RWPE2 (cell line): ENCODE measurements at regions not wholly inside any gene's neighbourhood (a gene's known extent, or its start where the extent isn't known, plus 50 kb on each side); places are given as distances from the start of the nearest gene placed in this dataset.

Experiments
- ATAC-seq: fragments of 200-7000 bp; cut with Tn5 transposase; 3 replicates; pipeline ENCODE4 v1.9.1; 2021; ENCODE audit warnings: low read depth
- DNase-seq: peaks from one replicate; pipeline ENCODE4 v3.0.0-alpha.2; 2020; ENCODE audit warnings: low spot score
- H3K27ac ChIP-seq: fragments of 450-650 bp; 2 replicates; pipeline ENCODE4 v1.5.1; 2017; ENCODE audit warnings: mild to moderate bottlenecking; ENCODE audit not compliant: poor library complexity, severe bottlenecking
- H3K27me3 ChIP-seq: fragments of 250-450 bp; sonication (Bioruptor Pico); 2 replicates; pipeline ENCODE4 v1.5.1; 2021; ENCODE audit warnings: mild to moderate bottlenecking, moderate library complexity; ENCODE audit not compliant: insufficient read depth, poor library complexity, severe bottlenecking
- H3K36me3 ChIP-seq: fragments of 250-450 bp; sonication (Bioruptor Pico); 2 replicates; pipeline ENCODE4 v1.5.1; 2020; ENCODE audit warnings: low read depth, mild to moderate bottlenecking, moderate library complexity
- H3K4me1 ChIP-seq: fragments of 250-450 bp; sonication (Bioruptor Pico); 2 replicates; pipeline ENCODE4 v1.5.1; 2021; ENCODE audit warnings: mild to moderate bottlenecking, moderate library complexity; ENCODE audit not compliant: insufficient read depth, poor library complexity, severe bottlenecking
- H3K4me3 ChIP-seq: fragments of 250-450 bp; sonication (Bioruptor Pico); 2 replicates; pipeline ENCODE4 v1.5.1; 2021; ENCODE audit warnings: mild to moderate bottlenecking, moderate library complexity; ENCODE audit not compliant: severe bottlenecking
- H3K9me3 ChIP-seq: fragments of 250-450 bp; sonication (Bioruptor Pico); 2 replicates; pipeline ENCODE4 v1.5.1; 2021; ENCODE audit warnings: mild to moderate bottlenecking, moderate library complexity; ENCODE audit not compliant: severe bottlenecking
- TF ChIP-seq, protein P1 (sequence below): fragments of 450-650 bp; IDR thresholded peaks from one replicate; pipeline ENCODE4 v1.5.1; 2017; ENCODE audit warnings: mild to moderate bottlenecking, moderate library complexity; ENCODE audit not compliant: poor library complexity, severe bottlenecking

DNA sequence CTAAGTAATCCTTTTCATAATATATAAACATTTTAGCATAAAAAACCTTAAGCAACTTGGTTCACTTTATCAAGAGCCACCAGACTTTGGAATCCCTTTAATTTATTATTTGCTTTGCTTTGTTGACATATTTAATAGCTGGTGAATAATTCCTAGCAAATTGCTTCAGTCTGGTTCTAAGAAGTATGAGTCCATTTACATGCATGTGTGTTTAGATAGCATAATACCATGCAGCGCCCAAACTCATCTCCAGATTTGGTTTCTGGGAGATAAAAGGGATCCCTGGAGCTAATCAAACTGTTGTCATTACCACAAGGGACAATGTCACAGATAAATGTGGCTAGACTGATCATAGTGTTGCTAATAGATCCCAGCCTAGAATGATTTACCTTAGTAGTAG is 111.8 kb downstream of the TMEM144 start:
- TF ChIP-seq, protein P1, sequence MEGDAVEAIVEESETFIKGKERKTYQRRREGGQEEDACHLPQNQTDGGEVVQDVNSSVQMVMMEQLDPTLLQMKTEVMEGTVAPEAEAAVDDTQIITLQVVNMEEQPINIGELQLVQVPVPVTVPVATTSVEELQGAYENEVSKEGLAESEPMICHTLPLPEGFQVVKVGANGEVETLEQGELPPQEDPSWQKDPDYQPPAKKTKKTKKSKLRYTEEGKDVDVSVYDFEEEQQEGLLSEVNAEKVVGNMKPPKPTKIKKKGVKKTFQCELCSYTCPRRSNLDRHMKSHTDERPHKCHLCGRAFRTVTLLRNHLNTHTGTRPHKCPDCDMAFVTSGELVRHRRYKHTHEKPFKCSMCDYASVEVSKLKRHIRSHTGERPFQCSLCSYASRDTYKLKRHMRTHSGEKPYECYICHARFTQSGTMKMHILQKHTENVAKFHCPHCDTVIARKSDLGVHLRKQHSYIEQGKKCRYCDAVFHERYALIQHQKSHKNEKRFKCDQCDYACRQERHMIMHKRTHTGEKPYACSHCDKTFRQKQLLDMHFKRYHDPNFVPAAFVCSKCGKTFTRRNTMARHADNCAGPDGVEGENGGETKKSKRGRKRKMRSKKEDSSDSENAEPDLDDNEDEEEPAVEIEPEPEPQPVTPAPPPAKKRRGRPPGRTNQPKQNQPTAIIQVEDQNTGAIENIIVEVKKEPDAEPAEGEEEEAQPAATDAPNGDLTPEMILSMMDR: no peak
- H3K27me3 ChIP-seq: no peaks in the 10 kb centered on the region
- H3K4me3 ChIP-seq: no peak overlapping the region
- H3K4me1 ChIP-seq: no peaks in the 10 kb centered on the region
- no peak overlapping the region for H3K27ac ChIP-seq
- no peaks in the 10 kb centered on the region for H3K36me3 ChIP-seq
- H3K9me3 ChIP-seq: no peaks in the 10 kb centered on the region
- DNase-seq (no peak), ATAC-seq (no peak)

DNA sequence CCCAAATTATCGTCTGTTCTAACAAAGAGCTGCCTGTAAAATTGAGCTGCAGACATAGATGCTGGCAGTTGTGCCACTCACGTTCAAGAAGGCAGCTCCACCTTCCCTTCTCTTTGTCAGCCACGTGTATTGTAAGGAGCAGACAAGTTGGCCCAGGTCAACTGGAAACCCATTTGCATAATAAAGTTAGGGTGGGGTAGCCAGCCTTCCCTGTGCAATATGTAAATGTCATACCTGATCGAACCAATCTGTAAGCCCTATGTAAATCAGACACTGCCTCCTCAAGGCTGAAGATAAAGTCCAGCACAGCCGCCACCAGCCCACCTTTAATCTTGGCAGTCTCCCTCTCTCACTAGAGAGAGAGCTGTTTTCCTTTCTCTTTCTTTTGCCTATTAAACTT is 117.2 kb downstream of the TMEM144 start:
- ATAC-seq: no peak
- H3K4me1 ChIP-seq: no peaks in the 10 kb centered on the region

DNA sequence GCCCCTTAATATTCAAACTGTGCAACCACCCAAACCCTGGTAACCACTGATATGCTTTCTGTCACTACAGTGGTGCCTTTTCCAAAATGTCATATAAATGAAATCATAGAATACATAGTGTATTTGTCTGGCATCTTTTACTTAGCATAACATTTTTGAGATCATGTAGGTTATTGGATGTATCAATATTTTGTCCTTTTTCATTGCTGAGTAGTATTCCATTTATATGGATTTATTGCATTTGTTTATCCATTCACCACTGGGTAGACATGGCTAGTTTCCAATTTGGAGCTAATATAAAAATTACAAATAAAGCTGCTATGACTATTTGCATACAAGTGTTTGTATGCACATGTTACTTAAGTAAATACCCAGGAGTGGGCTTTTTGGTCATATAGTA is 121.6 kb downstream of the TMEM144 start:
- ATAC-seq (no peak), DNase-seq (no peak)
- TF ChIP-seq, protein P1: no peak
- Histone ChIP-seq H3K27me3 (no peaks in the 10 kb centered on the region), H3K4me1 (no peaks in the 10 kb centered on the region), H3K4me3 (no peak overlapping the region), H3K36me3 (no peaks in the 10 kb centered on the region), H3K9me3 (no peaks in the 10 kb centered on the region), H3K27ac (no peak overlapping the region)

More for the DNA sequence above, 117.2 kb downstream of the TMEM144 start:
- H3K27ac ChIP-seq: no peak overlapping the region
- TF ChIP-seq, protein P1: no peak
- no peaks in the 10 kb centered on the region for H3K36me3 ChIP-seq
- DNase-seq: no peak
- H3K27me3 ChIP-seq: no peaks in the 10 kb centered on the region
- H3K4me3 ChIP-seq: no peak overlapping the region
- H3K9me3 ChIP-seq: no peaks in the 10 kb centered on the region

DNA sequence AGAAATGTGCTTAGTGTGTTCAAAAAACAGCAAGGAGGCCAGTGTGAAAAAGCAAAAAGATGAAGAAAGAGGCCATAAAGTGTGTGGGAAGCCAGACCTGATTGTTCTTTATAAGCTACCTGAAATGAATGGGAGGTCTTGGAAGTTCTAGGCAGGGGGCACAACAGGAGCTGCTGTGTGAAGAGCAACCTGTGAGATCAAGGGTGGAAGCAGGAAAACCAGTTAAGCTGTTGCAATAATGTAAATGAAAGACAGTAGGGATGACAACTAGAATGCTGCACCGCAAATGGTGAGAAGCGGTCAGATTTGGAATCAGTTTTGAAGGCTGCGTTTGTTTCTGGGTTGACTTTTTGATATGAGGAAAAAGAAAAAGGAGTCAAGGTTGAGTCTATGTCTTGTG is 123.5 kb downstream of the TMEM144 start:
- H3K27ac ChIP-seq: no peak overlapping the region
- H3K9me3 ChIP-seq: no peaks in the 10 kb centered on the region
- no peaks in the 10 kb centered on the region for H3K27me3 ChIP-seq
- H3K4me1 ChIP-seq: no peaks in the 10 kb centered on the region
- H3K36me3 ChIP-seq: no peaks in the 10 kb centered on the region
- TF ChIP-seq, protein P1: no peak
- H3K4me3 ChIP-seq: no peak overlapping the region
- DNase-seq (no peak), ATAC-seq (no peak)

DNA sequence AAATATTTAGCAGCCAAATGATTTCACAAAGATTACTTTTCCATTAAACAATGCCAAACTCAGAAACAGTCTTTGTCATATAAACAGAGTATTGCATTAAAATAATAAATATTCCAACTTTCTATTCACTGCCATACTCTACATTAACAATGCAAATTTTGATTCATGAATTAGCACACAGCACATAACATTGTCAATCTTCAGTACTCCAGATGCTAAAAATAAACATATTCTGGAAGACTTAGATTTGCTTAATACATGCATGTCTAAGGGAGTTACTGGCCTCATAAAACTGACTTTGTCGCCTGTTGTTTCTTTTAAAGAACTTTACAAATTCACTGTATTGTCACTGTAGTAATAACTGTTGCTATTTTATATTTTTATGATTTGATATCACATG is 131.6 kb downstream of the TMEM144 start:
- no peak for ATAC-seq
- TF ChIP-seq, protein P1: no peak

More for the DNA sequence above, 131.6 kb downstream of the TMEM144 start:
- H3K9me3 ChIP-seq: no peaks in the 10 kb centered on the region
- H3K27ac ChIP-seq: no peak overlapping the region
- no peaks in the 10 kb centered on the region for H3K27me3 ChIP-seq
- no peaks in the 10 kb centered on the region for H3K36me3 ChIP-seq
- no peak for DNase-seq
- H3K4me3 ChIP-seq: no peak overlapping the region
- no peaks in the 10 kb centered on the region for H3K4me1 ChIP-seq
